GM23338 (cell line): ENCODE measurements at regions not wholly inside any gene's neighbourhood (a gene's known extent, or its start where the extent isn't known, plus 50 kb on each side); places are given as distances from the start of the nearest gene placed in this dataset.

Experiments used
- CTCF ChIP-seq, 2 experiments: fragments of 200-600 bp in 1 of 2; sonication (generic) in 1 of 2; conservative IDR thresholded peaks; 2 replicates each; pipeline versions ENCODE4 v1.5.1 to v1.6.1; 2016 to 2017; ENCODE audit warnings: antibody characterized with exemption in 2 of 2, low read depth in 2 of 2, mild to moderate bottlenecking in 2 of 2, moderate library complexity in 1 of 2
- JUNB ChIP-seq: IDR thresholded peaks from one replicate; pipeline ENCODE4 v1.6.1; 2016; ENCODE audit warnings: antibody characterized with exemption; ENCODE audit not compliant: unreplicated experiment

DNA sequence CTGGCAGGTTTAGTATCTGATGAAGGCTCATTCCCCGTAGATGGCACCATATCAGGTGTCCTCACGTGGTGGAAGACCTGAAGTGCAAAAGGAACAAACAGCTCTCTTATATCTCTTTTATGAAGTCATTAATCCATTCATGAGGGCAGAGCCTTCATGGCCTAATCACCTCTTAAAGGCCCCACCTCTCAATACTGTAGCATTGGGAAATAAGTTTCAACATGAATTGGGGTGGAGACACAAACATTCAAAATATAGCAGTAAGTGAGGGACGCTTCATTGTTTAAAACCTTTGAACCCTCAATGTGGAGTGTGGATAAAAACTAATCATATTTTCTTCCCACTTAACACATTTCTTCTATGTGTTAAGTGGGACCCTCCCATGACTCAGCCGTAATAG, 489.4 kb upstream of the WWC1 start:
- TF ChIP-seq JUNB: no peak
- TF ChIP-seq CTCF (conservative IDR thresholded peaks at IDR 0.05; ENCODE audit: low read depth in 2 of 2): no peak
